HG02678 (cell line): ENCODE measurements at regions not wholly inside any gene's neighbourhood (a gene's known extent, or its start where the extent isn't known, plus 50 kb on each side); places are given as distances from the start of the nearest gene placed in this dataset.
"Not testable (repeated sequence)": the region's sequence is repeated elsewhere in the genome, so short reads cannot be mapped to it uniquely, and the experiment has no call there.

Source experiments
- ATAC-seq: cut with Tn5 transposase; IDR thresholded peaks from one replicate; pipeline ENCODE4 v1.9.1; 2021; ENCODE audit warnings: mild to moderate bottlenecking, moderate library complexity; ENCODE audit not compliant: unreplicated experiment

- no peak for ATAC-seq
Measured at GRCh38 chr18:75694292-75694691, 266.8 kb upstream of the SMIM21 start.

- no peak for ATAC-seq
Measured at GRCh38 chr18:75691483-75691882, 264.0 kb upstream of the SMIM21 start.

- ATAC-seq: not testable (repeated sequence)
Measured at GRCh38 chr18:75690283-75690682, 262.8 kb upstream of the SMIM21 start.

GRCh38 chr18:75687626-75688025 lies 260.1 kb upstream of the SMIM21 start:
- ATAC-seq: no peak

- no peak for ATAC-seq
Measured at GRCh38 chr18:75683426-75683825, 255.9 kb upstream of the SMIM21 start.

GRCh38 chr18:75681538-75682115 lies 254.1 kb upstream of the SMIM21 start:
- no peak for ATAC-seq

GRCh38 chr18:75679331-75679730 lies 251.8 kb upstream of the SMIM21 start:
- ATAC-seq: no peak

- no peak for ATAC-seq
Measured at GRCh38 chr18:75678627-75679026, 251.1 kb upstream of the SMIM21 start.

GRCh38 chr18:75677696-75678455 lies 250.4 kb upstream of the SMIM21 start:
- ATAC-seq: no peak

GRCh38 chr18:75660932-75661331 lies 233.4 kb upstream of the SMIM21 start:
- ATAC-seq: no peak

- no peak for ATAC-seq
Measured at GRCh38 chr18:75659535-75660023, 232.1 kb upstream of the SMIM21 start.

- ATAC-seq: no peak
Measured at GRCh38 chr18:75658330-75658729, 230.8 kb upstream of the SMIM21 start.

- no peak for ATAC-seq
Measured at GRCh38 chr18:75656563-75657247, 229.2 kb upstream of the SMIM21 start.

GRCh38 chr18:75656035-75656434 lies 228.5 kb upstream of the SMIM21 start:
- ATAC-seq: no peak

- ATAC-seq: no peak
Measured at GRCh38 chr18:75654851-75655751, 227.6 kb upstream of the SMIM21 start.

- no peak for ATAC-seq
Measured at GRCh38 chr18:75654386-75654785, 226.9 kb upstream of the SMIM21 start.

GRCh38 chr18:75652528-75652927 lies 225.0 kb upstream of the SMIM21 start:
- no peak for ATAC-seq

- ATAC-seq: no peak
Measured at GRCh38 chr18:75644871-75645270, 217.4 kb upstream of the SMIM21 start.

- ATAC-seq: no peak
Measured at GRCh38 chr18:75643083-75643482, 215.6 kb upstream of the SMIM21 start.

- no peak for ATAC-seq
Measured at GRCh38 chr18:75639472-75639831, 211.9 kb upstream of the SMIM21 start.
